GM18861 (cell line): ENCODE measurements at regions not wholly inside any gene's neighbourhood (a gene's known extent, or its start where the extent isn't known, plus 50 kb on each side); places are given as distances from the start of the nearest gene placed in this dataset.

Experiments
- ATAC-seq: cut with Tn5 transposase; IDR thresholded peaks from one replicate; pipeline ENCODE4 v1.9.1; 2021; ENCODE audit not compliant: unreplicated experiment

DNA sequence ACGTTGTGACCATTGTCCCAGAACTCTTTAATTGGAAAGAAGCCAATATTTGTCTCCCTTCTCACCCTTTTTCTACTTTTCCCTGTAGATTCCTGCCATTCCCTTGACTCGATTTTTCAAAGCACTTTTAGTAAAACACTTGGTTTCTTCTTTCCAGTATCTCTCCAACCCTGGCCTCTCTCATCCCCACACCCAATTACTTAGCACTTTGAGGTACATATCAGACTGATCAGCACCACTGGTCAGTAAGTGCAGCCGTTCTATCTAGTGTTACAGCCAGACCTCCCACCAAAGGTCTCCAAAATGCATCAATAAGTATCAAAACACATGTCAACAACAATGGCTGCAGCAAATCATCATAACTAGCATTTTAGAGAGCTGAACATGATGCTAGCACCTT, 141.9 kb downstream of the BTG1 start:
- no peak for ATAC-seq

DNA sequence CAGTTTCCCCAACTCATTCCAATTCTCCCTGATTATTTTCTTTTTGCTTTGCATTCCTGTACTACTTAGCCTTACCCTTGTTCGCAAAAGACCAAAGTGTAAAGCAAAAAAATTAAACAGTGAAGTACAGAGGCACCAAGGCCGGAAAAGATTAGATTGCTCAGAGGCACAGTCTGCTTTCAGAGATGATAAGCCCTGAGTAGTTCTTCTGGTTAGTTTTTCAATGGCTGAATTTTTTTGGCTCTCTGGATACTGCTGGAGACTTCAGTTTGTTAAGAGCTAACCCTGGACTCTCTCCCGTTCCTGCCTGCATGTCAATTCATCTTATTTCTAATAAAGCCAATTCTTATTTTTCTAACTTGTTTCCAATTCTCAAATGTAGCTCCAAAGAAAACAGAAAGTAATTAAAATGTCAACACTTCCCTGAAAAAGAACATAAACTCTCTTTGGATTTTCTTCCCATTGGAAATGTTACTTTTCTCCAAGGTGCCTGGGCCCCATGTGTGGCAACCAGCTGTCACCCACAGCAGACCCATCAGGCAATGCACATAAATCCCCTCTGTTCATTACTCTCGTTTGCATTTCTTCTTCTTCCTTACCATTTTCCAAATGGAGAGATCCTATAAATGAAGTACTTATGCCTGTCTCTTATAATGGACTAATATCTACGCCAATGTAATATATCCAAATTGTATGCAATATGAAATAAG, 142.8 kb downstream of the BTG1 start:
- no peak for ATAC-seq

DNA sequence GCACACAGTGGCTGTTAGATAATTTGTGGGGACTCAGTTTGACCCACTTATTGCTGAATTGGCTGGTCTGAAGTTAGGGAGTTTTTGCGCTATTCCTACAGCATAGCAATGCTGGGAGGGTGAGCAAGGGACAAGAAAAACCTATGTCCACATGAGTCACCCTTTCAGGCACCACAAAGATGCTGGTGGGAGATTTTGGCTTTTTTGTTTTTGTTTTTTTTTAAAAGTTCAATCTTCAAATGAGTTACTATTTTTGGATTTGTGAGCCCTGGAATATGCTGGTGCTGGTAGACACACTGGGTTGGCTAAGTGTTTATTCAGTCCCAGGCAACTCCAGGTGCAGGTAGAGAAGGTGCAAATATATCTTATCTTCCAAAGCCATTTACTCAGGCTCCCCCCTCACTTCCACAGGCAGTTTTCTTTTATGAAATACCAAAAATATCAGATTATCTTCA, 143.4 kb downstream of the BTG1 start:
- ATAC-seq: no peak

DNA sequence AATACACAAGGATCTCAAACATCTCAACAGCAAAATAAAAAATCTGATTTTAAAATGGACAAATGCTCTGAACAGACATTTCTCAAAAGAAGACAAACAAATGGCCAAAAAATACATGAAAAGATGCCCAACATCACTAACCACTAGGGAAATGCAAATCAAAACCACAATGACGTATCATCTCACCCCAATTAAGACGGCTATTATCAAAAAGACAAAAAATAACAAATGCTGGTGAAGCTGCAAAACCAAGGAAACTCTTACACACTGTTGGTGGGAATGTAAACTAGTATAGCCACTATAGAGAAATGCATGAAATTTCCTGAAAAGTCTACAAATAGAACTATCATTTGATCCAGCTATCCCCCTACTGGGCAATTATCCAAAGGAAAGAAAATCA, 145.0 kb downstream of the BTG1 start:
- no peak for ATAC-seq

DNA sequence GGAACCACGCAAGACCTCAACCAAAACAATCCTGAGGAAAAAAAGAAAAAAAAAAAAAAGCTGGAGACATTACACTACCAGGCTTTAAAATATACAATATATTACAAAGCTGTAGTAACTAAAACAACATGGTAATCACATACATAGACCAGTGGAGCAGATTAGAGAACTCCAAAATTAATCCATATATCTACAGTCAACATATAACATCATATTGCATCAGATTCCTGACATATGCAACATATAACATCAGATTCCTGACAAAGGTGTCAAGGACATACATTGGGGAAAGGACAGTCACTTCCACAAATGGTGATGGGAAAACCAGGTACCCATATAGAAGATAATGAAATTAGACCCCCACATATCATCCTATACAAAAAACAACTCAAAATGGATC, 145.8 kb downstream of the BTG1 start:
- no peak for ATAC-seq

DNA sequence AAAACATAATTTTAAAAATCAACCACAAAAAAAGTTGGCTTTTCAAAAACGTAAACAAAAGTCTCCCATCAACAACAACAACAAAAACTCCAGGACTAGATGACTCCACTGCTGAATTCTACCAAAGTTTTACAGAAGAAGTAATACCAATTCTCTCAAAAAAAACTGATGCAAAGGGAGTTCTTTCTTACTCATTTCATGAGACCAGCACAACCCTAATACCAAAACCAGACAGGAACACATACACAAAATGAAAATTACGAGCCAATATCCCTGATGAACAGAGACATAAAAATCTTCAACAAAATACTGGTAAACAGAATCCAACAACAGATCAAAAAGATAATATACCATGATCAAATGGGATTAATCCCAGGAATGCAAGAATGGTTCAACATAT, 147.3 kb downstream of the BTG1 start:
- ATAC-seq: no peak

DNA sequence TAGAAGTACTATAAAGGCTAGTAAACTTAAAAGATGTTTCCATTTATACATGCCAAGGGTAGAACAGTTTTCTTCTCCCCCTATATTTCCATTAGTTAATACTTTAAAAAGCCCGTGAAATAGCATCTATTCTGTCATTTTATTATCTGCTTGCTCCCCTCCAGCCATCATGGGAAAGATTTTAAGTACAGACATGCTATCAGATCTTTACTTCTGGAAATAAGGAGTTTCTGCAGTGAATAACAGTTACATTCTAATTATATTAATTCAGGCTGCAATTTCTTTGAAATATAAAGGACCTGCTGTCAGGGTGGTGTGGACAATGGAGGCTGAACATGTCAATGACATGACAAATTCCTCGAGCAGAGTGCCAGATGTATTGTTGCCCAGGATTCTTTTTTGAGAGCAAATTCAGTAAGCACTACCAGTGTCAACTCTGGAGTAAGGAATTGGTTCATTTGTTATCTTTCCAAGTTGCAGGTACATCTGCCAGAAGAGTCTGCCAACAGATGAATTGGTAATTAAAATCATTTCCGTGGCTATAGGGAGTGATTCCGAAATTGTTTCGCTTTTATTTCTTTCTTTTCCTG, 151.3 kb downstream of the BTG1 start:
- no peak for ATAC-seq

DNA sequence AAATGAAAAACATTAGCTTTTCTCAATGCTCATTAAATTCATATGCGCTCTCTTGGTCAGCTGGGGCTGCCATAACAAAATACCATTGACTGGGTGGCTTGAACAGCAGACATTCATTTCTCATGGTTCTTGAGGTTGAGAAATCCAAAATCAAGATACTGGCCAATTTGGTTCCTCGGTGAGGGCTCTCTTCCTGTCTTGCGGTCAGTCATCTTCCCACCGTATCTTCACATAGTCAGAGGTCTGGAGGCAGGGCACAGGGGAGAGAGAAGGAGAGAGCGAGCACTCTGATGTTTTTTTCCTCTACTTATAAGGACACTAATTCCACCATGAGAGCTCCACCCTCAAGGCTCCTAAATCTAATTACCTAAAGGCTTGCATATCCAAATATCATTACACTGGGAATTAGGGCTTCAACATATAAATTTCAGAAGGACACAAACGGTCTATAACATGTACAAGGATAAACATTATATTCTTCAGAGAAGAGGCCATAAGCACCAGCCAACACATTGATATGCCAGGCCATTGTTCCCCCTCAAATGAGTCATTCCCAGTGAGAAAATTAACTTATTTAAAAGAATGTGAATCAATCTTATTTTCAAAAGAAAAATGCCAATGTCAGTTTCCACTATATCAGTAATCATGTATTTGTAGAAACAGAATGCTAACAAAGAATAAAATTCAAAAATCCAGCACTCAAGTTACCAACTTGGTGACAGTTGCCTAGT, 152.2 kb downstream of the BTG1 start:
- ATAC-seq: no peak

DNA sequence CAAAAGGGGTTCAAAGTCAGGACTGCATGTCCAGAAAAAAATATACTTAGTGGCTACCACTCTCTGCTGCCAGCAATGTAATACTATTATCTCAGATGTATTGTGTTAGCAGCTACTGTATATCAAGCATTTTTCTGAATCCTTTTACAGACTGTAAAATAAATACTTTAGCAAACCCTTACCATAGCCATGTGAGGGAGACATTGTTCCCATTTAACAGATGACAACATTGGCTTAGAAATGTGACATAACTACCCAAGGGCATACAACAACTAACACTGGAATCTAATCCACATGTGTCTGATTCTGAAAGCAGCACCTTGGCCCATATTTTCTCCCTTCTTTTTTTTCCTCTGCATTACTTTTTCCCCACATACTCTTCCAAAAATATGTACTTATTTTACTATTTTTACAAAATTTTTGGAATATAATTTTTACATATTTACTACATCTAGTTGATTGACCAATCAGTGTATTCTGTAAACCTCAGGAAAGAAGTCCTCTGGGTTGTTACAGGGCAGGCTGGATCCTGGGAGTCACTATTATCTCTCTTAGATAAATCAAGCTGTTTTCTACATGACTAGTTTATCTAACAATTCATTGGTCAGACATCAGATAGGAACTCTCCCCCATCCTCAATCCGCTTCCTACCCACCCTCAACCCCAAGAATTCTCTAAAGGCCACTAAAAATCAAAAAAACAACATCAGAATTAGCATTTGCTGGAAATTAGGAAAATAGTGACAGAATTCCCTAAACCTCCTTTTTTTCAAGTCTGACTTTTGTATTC, 154.1 kb downstream of the BTG1 start:
- no peak for ATAC-seq

DNA sequence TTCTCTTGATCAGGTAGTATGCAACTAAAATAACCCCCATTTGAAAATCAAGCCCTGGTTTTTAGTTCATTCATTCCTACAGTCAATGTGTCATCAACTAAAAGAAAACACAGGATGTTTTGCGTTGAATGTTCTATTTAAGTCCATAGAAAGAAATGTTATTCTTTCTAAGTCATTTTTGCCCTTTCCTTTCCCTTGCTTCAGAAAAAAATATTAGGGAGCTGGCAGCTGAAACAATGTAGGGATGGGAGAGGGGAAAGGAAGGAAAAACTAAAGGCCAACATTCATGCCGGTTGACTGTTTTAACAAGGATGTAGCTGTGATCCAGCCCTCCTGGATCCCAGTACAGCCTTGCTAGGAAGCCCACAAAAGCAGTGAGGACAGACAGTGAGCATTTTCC, 155.1 kb downstream of the BTG1 start:
- no peak for ATAC-seq

DNA sequence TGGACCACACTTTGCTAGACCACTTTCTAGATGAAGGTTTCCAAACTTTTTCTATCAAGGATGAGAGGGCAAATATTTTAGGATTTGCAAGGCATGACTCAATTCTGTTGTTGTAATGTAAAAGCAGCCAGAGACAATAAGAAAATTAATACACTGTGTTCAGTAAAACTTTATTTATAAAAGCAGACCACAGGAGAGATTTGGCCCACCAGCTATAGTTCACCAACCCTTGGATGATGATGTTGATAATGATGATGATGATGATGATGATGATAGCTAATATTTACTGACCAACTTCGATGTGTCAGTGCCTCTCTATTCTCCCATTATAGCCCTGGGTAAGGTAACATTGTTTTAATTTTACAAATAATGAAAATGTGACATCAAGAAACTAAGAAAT, 156.5 kb downstream of the BTG1 start:
- no peak for ATAC-seq

DNA sequence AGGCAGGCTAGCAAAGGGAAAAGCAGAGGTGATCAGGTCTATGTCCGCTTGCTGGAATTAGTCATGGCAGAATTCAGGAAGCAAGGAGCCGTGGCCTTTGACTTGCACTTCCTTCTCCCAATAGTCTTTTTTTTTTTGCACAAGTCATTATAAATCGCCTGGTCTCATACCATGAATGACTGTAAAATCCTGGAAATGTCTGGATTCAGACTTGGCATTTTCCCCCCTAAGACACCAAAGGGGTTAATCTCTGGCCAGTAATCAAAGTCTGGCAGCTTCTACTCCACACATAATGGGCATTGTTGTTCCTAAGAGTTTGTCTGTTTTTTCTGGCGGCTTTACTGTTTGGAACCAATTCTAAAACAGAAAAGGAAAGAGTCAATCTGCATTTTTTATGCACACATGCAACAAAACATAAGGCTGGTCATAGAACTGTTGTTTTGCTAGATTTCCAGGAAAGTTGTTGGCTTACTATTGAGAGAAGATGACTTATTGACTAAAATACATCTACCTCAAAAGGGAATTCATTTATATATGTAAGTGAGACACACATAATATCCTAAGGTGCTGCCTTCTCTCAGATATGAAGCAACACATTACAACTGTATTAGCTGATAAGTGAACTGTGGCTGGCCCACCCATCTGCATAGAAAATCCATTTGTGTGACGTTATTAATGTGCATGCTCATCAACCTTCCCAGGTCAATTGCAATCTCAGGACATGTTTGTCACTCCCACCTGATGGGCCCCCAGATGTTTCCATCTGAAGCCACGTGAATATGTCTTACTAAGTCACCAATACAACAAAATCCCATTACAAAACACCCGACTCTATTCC, 157.3 kb downstream of the BTG1 start:
- no peak for ATAC-seq

DNA sequence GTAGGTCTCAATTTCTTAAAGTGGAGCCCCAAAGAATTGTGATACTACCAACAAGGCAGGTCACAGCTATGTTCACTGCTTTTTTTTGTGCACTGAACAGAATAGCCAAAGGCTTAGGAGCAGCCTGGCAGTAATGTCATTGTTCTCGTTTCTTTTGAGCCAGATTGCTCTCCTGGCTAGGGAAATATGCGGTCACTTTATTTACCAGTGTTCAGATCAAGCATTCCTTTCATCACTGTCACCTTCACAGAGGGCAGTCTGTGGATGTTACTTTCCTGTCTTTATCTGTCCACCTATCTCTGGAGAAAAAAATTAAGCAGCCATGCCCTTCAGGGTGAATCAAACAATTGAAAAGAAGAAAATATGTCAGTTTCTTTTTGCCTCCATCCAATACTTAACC, 159.6 kb downstream of the BTG1 start:
- no peak for ATAC-seq

DNA sequence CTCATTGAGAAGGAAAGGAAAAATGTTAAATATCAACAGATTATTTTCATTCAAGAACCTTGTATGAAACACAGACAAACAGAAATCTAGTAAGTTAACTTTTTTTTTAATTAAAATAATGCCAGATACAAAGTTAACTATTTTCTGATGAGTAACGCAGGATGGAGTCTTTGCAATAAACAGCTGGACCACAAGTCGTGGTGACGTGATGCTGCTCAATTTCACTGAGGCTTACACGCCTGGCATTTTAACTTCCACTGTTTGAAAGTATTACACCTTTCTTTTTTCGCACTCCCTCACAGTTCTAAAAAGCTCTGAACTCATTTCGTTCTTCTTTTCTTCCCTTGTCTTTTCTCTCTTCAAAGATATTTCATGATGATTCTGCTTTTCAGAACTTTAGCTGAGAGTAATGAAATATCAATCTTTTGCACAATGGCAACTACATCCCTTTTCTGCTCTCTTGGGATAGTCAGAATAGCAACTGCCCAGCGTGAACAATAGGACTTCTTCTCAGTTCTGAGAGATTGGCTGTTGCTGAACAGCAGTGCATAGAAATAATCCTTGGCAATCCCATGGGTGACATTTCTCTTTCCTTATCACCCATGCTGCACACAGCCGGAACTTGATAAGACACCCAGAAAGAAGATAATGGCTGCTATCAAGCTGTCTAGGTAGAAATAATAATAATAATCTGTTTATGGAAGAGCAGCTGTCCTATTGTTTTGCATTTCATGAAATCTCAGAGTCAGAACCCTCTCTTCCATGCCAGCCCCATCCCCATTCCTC, 160.5 kb downstream of the BTG1 start:
- no peak for ATAC-seq

DNA sequence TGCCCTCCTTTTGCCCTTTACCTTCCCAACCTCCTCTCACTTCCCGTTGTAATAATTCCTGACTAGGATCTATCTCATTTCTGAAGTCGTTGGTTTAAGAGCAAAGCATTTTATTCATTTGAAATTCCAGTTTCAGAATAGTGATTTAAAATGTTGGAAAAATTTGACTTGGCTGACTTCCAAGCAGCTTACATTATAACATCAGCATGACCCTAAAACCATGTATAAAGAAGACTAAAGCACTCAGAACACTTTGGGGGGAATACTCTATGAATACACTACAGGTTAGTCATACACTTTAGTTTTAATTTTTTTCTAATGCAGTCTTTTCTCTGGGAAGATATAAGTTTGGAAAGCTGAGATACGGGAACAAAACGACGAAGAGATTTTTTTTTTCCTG, 161.1 kb downstream of the BTG1 start:
- no peak for ATAC-seq

DNA sequence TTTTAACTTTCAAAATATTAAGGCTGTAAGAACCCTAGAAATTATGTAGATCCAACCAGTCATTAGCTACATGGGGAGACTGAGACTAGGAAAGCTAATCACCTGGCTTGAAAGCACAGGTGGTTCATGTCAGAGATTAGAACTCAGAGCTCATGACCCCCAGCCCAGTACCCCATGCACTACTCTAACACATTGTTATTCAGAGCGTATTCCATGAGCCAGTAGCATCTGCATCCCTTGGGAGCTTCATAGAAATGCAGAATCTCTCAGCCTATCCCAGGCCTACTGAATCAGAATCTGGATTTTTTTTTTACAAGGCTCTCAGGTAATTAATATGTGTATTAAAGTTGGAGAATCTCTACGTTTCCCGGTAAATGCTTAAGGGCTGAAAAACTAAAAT, 161.7 kb downstream of the BTG1 start:
- no peak for ATAC-seq

DNA sequence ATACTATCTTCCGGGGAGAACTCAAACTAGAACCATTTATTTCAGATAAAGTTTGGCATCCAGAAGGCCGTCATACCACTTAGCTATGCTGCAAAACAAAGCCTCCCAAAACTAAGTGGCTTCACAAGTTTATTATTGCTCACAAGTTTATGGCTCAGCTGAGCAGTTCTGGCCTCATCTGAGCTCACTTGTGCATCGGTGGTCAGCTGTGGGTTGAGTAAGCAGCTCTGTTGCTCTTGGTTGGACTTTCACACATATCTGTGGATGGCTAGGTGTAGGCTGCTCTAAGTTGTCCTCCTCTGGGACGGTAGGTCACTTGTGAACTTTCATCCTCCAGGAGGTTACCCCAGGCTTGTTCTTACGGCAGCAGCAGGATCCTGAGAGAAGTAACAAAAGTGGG, 162.7 kb downstream of the BTG1 start:
- ATAC-seq: no peak

DNA sequence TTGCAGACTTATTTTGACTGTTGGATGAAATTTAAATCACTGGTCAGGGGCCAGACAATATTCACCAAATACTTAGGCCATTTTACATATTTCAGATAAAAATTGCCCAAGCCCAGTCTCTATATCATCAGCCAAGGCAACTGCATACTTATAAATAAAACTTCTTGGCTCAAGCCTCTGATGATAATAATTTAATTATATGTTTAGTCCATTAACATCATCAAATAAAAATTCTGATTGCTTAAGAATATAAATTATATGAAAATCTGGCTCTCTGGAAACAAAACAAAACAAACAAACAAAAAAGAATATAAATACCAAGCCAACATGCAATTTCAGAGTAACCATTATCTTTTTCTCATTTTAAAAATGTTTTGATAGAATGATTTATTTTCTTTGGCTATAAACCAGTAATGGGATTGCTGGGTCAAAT, 165.2 kb downstream of the BTG1 start:
- no peak for ATAC-seq

DNA sequence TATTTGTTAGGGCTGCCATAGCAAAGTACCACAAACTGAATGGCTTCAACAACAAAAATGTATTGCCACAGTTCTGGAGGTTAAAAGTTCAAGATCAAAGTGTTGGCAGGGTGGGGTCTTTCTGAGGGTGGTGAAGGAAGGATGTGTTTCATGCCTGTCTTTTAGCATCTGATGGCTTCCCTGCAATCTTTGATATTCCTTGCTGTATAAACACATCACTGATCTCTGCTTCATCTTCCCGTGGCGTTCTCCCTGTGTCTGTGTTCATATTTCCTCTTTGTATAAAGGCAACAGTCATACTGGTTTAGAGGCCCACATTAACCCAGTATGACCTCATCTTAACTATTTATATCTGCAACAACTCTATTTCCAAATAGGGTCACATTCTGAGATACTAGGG, 167.5 kb downstream of the BTG1 start:
- no peak for ATAC-seq

DNA sequence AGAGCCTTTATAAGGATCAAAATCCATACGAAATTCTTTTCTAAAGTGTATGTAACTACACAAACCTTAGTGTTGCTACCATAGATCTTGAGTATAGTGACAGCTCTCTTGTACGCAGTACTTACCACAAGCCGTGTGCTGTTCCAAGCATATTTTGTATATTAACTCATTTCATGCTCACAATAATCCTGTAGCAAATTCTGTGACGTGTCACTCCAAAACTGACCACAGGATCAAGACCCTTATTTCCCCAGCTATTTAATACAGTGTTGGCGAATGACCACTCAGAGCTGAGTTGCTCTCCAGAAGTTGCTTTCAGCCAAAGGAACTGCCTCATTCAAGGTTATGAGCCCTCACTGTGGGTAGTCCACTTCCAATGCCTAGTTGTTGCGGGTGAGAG, 169.8 kb downstream of the BTG1 start:
- ATAC-seq: no peak
